ENCODE measurements at regions not wholly inside any gene's neighbourhood (a gene's known extent, or its start where the extent isn't known, plus 50 kb on each side); places are given as distances from the start of the nearest gene placed in this dataset.
"Not testable (repeated sequence)": the region's sequence is repeated elsewhere in the genome, so short reads cannot be mapped to it uniquely, and the experiment has no call there.

DNA sequence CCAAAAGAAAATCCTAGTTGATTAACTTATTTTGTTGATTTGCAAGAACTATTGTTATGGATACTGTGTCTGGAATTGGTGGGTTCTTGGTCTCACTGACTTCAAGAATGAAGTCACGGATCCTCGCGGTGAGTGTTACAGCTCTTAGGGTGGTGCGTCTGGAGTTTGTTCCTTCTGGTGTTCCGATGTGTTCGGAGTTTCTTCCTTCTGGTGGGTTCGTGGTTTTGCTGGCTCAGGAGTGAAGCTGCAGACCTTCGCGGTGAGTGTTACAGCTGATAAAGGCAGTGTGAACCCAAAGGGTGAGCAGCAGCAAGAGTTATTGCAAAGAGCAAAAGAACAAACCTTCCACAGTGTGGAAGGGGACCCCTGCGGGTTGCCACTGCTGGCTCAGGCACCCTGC, 55.4 kb upstream of the P3H2 start:
- peak overlapping the region in 1 of 3 donors; percentile 4 for H3K27ac Mint-ChIP-seq

GRCh38 chr3:190175490-190175889, 54.8 kb upstream of the P3H2 start:
- Mint-ChIP-seq H3K4me1 (peaks cover 0 to 4% (median 0%) of the 10 kb centered on the region in 3 donors), H3K27me3 (peaks cover 4% of the 10 kb centered on the region), H3K36me3 (no peaks in the 10 kb centered on the region)

More for the DNA sequence above, 55.4 kb upstream of the P3H2 start:
- peak overlapping the region in 1 of 4 donors; percentile 4 for H3K4me3 Mint-ChIP-seq
- H3K27me3 Mint-ChIP-seq, H3K9me3 Mint-ChIP-seq, H3K4me1 Mint-ChIP-seq, H3K36me3 Mint-ChIP-seq: not testable (repeated sequence)

DNA sequence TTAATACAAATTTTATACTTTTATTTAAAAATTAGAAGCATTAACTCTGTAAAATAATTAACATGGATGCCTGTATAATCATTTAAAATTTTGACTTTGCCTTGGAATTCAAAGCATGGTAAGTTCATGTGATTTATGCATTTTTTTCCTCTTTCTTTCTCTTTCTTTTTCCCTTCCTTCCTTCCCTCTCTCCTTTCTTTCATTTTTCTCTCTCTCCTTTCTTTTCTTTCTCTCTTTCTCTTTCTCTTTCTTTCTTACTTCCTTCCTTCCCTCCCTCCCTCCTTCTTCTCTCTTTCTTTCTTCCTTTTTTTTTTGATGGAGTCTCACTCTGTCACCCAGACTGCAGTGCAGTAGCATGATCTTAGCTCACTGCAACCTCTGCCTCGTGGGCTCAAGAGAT, 53.8 kb upstream of the P3H2 start:
- Mint-ChIP-seq H3K4me3 (no peak overlapping the region), H3K4me1 (peaks cover 4 to 6% (median 5%) of the 10 kb centered on the region in 3 donors), H3K27me3 (peaks cover 4% of the 10 kb centered on the region)

More at GRCh38 chr3:190175490-190175889, 54.8 kb upstream of the P3H2 start:
- H3K27ac Mint-ChIP-seq: no peak overlapping the region
- H3K9me3 Mint-ChIP-seq: no peaks in the 10 kb centered on the region
- H3K4me3 Mint-ChIP-seq: no peak overlapping the region

DNA sequence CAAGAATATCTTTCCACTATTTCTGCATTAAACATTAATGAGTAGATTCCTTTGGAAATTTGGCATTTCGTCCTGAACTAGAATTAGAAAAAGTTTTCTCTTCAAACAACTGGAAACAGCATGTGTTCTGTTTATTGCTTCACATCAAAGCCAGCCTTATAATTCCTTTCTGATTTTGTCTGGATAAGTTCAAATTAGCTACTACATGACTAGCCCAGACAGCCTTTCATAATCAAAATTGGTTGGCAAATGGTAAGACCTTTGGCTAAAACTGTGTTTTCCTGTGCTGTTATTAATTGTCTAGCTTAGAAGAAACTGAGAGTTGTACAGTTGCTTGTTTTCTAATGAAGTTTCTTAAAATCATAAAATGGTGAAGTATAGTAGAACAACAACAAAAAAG, 52.7 kb upstream of the P3H2 start:
- Mint-ChIP-seq H3K36me3 (no peaks in the 10 kb centered on the region), H3K27me3 (peaks cover 4% of the 10 kb centered on the region), H3K27ac (no peak overlapping the region), H3K4me1 (peaks cover 4 to 10% (median 7%) of the 10 kb centered on the region in 3 donors), H3K9me3 (no peaks in the 10 kb centered on the region), H3K4me3 (no peak overlapping the region)

More for the DNA sequence above, 53.8 kb upstream of the P3H2 start:
- no peaks in the 10 kb centered on the region for H3K36me3 Mint-ChIP-seq
- no peaks in the 10 kb centered on the region for H3K9me3 Mint-ChIP-seq
- no peak overlapping the region for H3K27ac Mint-ChIP-seq

DNA sequence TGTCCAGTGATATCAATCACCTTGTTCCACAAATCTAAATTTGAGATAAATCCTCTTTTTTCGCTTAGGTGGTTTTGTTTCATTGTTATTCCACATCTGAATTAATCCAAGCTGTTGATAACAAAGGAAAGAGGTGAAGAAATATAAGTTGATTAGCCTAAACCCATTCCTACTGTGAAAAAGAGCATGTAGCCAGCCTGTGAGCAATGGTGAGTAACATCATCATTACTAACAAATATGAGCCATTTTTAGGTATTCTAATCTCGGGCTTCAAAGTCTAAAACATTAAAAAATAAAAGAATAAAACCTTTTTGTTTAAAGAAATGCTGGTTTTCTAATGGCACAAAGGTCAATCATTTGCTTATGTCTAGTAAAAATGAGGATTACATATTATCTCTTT, 52.1 kb upstream of the P3H2 start:
- no peaks in the 10 kb centered on the region for H3K9me3 Mint-ChIP-seq
- H3K4me3 Mint-ChIP-seq: no peak overlapping the region
- peaks cover 4% of the 10 kb centered on the region for H3K27me3 Mint-ChIP-seq
- no peaks in the 10 kb centered on the region for H3K36me3 Mint-ChIP-seq
- peaks cover 4 to 10% (median 7%) of the 10 kb centered on the region in 3 donors for H3K4me1 Mint-ChIP-seq
- no peak overlapping the region for H3K27ac Mint-ChIP-seq

Data from IgD-negative memory B cell (primary cell).